ENCODE measurements at regions not wholly inside any gene's neighbourhood (a gene's known extent, or its start where the extent isn't known, plus 50 kb on each side); places are given as distances from the start of the nearest gene placed in this dataset.

DNA sequence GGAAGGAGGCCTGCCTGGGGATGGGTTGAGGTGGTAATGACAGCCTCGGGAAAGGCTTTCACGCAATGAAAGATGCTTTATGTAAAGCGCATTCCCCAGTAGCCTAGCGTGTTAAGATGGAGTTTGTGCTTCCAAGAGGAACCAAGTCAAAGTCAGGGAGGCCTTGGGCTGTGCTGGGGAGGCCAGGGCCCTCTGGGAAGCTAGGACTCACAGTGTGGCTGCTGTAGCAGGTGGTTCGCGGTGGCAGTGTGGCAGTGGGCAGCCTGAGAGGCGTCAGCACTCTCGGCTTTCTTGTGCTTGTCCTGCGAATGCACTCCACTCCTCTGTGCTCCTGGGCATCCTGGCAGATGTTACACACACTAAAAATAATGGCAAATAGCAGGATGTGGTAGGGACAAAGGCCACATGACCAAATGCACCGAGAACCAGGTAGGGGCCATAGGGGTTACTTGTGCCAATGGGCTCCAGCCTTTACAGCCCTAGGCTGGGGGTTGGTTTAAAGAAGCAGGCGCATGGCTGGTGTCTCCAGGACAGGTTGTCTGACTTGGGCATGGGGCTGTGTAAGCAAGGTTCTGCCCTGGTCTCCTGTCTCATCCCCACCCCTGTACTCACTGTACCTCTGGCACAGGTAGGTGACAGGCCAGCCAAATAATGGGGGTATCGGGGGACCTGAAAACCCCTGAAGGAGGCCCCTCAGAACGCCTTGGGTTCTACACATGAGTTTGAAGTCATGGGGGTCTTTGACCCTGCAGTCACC lies 154.4 kb upstream of the TWIST2 start:
- Mint-ChIP-seq H3K4me1 (no peaks in the 10 kb centered on the region), H3K9me3 (peaks cover 0 to 2% (median 0%) of the 10 kb centered on the region in 7 donors), H3K27me3 (ENCODE audit: low read depth in 3 of 3) (peaks cover 3 to 12% (median 4%) of the 10 kb centered on the region in 3 donors), H3K36me3 (no peaks in the 10 kb centered on the region), H3K4me3 (no peak overlapping the region), H3K27ac (peak overlapping the region in 1 of 7 donors; percentile 53)
- Histone ChIP-seq H3K27me3 (ENCODE audit: control insufficient read depth in 2 of 2, insufficient read depth in 2 of 2, low read length in 2 of 2) (no peaks in the 10 kb centered on the region), H3K4me2 (replicated peaks; ENCODE audit: extremely low read depth, low read length, poor library complexity, severe bottlenecking) (no peak overlapping the region), H3K4me3 (replicated peaks in 1 of 3; ENCODE audit: low read depth in 2 of 3, low read length in 3 of 3) (no peak overlapping the region), H3K4me1 (ENCODE audit: control insufficient read depth in 1 of 2, insufficient read depth in 2 of 2, low read length in 2 of 2) (no peaks in the 10 kb centered on the region), H3K9me3 (replicated peaks in 1 of 2; ENCODE audit: control insufficient read depth in 1 of 2, insufficient read depth in 1 of 2, low read length in 2 of 2) (no peaks in the 10 kb centered on the region), H4K20me1 (ENCODE audit: insufficient read depth, low read length) (no peaks in the 10 kb centered on the region), H3K79me2 (ENCODE audit: insufficient read depth, low read length) (no peaks in the 10 kb centered on the region), H3K9ac (ENCODE audit: insufficient read depth, low read length, poor library complexity, severe bottlenecking) (no peak overlapping the region), H3K27ac (ENCODE audit: low read depth in 1 of 2, low read length in 2 of 2) (no peak overlapping the region), H3K36me3 (replicated peaks in 1 of 2; ENCODE audit: control insufficient read depth in 1 of 2, insufficient read depth in 2 of 2, low read length in 2 of 2) (no peaks in the 10 kb centered on the region), H2AFZ (ENCODE audit: insufficient read depth, low read depth, low read length, poor library complexity, severe bottlenecking) (no peak overlapping the region)
- TF ChIP-seq, protein P1, sequence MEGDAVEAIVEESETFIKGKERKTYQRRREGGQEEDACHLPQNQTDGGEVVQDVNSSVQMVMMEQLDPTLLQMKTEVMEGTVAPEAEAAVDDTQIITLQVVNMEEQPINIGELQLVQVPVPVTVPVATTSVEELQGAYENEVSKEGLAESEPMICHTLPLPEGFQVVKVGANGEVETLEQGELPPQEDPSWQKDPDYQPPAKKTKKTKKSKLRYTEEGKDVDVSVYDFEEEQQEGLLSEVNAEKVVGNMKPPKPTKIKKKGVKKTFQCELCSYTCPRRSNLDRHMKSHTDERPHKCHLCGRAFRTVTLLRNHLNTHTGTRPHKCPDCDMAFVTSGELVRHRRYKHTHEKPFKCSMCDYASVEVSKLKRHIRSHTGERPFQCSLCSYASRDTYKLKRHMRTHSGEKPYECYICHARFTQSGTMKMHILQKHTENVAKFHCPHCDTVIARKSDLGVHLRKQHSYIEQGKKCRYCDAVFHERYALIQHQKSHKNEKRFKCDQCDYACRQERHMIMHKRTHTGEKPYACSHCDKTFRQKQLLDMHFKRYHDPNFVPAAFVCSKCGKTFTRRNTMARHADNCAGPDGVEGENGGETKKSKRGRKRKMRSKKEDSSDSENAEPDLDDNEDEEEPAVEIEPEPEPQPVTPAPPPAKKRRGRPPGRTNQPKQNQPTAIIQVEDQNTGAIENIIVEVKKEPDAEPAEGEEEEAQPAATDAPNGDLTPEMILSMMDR (IDR thresholded peaks at IDR 0.05) = no peak
- intact Hi-C loops (cut with micrococcal nuclease) = no loop called here
- WGBS (ENCODE audit: insufficient coverage) = 88% methylated on average over 10 of the region's 13 CpGs
- no peak for DNase-seq

DNA sequence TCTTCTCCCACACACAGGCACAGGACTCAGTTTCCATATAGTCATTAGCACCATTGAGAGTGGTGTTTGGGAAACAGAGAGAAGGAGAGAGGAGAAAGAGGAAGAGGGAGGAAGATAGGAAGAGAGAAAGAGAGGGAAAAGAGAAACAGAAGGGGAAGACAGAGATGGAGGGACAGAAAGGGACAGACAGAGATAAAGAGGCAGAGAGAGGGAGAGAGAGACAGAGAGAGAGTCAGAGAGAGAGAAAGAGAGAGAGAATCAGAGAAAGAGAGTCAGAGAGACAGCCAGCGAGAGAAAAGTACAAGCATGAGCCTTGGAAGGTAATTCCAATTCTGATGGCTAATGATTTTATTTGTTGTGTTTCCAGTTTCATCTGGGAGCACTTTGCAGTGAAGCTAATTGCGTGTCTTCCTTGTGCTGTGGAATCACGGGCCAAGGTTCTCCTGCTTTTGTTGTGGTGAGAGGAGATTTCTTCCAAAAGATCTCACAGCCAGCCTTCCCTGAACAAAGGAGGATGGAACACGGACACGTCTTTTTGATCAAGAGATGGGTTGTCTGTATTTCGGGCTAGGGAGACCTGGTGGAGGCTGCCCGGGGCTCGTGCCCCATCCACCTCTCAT lies 153.6 kb upstream of the TWIST2 start:
- 92% methylated on average over 6 of the region's 8 CpGs for WGBS (ENCODE audit: insufficient coverage)
- Histone ChIP-seq H3K79me2 (ENCODE audit: insufficient read depth, low read length) (no peaks in the 10 kb centered on the region), H3K4me3 (replicated peaks in 1 of 3; ENCODE audit: low read depth in 2 of 3, low read length in 3 of 3) (no peak overlapping the region), H3K36me3 (replicated peaks in 1 of 2; ENCODE audit: control insufficient read depth in 1 of 2, insufficient read depth in 2 of 2, low read length in 2 of 2) (no peaks in the 10 kb centered on the region), H3K9ac (ENCODE audit: insufficient read depth, low read length, poor library complexity, severe bottlenecking) (no peak overlapping the region), H3K27ac (ENCODE audit: low read depth in 1 of 2, low read length in 2 of 2) (no peak overlapping the region), H3K27me3 (ENCODE audit: control insufficient read depth in 2 of 2, insufficient read depth in 2 of 2, low read length in 2 of 2) (no peaks in the 10 kb centered on the region), H3K4me2 (replicated peaks; ENCODE audit: extremely low read depth, low read length, poor library complexity, severe bottlenecking) (no peak overlapping the region), H3K4me1 (ENCODE audit: control insufficient read depth in 1 of 2, insufficient read depth in 2 of 2, low read length in 2 of 2) (no peaks in the 10 kb centered on the region), H4K20me1 (ENCODE audit: insufficient read depth, low read length) (no peaks in the 10 kb centered on the region), H2AFZ (ENCODE audit: insufficient read depth, low read depth, low read length, poor library complexity, severe bottlenecking) (no peak overlapping the region), H3K9me3 (replicated peaks in 1 of 2; ENCODE audit: control insufficient read depth in 1 of 2, insufficient read depth in 1 of 2, low read length in 2 of 2) (no peaks in the 10 kb centered on the region)
- Mint-ChIP-seq H3K4me3 (no peak overlapping the region), H3K27me3 (ENCODE audit: low read depth in 3 of 3) (peaks cover 3 to 15% (median 6%) of the 10 kb centered on the region in 3 donors), H3K36me3 (no peaks in the 10 kb centered on the region), H3K4me1 (no peaks in the 10 kb centered on the region), H3K9me3 (peaks cover 0 to 2% (median 0%) of the 10 kb centered on the region in 7 donors), H3K27ac (no peak overlapping the region)
- intact Hi-C loops (cut with micrococcal nuclease) = no loop called here
- TF ChIP-seq, protein P1 (IDR thresholded peaks at IDR 0.05) = no peak
- DNase-seq = no peak

Data from CD14-positive monocyte (primary cell).